HUDEP-2 (cell line): ENCODE measurements at regions not wholly inside any gene's neighbourhood (a gene's known extent, or its start where the extent isn't known, plus 50 kb on each side); places are given as distances from the start of the nearest gene placed in this dataset.

ENCODE experiments used
- DNase-seq, 76 experiments: peaks; one replicate each; lab custom pipeline; 2025; ENCODE audit not compliant: unreplicated experiment in 76 of 76; lab: John Stamatoyannopoulos, UW

DNA sequence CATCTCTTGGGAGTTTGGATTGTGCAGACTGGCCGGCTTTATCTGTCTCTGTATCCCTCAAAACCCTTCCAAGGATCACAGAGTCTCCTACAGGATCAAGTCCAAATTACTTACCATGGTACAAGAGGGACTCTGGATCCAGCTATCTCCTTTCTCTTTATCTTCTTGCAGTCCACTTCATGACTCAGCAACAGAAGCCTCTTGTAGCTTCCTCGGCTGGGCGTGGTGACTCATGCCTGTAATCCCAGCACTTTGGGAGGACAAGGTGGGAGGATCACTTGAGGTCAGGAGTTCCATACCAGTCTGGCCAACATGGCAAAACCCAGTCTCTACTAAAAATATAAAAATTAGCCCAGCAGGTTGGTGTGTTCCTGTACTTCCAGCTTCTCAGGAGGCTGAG, 189.7 kb downstream of the BCAT1 start:
- DNase-seq: no peak

DNA sequence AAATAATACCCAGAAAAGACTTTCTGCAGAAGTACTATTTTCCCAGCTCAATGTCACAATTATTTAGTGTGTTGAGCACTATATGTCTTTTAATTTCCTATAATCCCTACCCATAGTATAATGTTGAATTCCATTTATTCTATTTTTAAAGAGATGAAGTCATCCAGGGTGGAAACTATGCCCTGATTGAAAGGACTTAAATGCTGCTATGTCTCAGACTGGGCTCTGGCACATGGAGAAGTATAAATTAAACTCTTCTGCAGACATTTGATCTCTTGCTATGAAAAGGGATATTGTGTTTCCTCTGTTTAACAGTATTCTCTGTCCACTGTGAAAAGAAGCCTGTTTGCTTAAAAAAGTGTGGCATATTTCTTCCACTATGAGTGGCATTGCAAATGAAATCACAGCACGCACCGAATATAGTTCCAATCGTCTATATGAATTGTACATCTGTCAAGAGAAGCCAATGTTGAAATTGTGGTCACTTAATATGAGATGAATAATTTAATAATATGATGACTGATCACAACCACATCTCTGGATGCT, 192.3 kb downstream of the BCAT1 start:
- DNase-seq: no peak

DNA sequence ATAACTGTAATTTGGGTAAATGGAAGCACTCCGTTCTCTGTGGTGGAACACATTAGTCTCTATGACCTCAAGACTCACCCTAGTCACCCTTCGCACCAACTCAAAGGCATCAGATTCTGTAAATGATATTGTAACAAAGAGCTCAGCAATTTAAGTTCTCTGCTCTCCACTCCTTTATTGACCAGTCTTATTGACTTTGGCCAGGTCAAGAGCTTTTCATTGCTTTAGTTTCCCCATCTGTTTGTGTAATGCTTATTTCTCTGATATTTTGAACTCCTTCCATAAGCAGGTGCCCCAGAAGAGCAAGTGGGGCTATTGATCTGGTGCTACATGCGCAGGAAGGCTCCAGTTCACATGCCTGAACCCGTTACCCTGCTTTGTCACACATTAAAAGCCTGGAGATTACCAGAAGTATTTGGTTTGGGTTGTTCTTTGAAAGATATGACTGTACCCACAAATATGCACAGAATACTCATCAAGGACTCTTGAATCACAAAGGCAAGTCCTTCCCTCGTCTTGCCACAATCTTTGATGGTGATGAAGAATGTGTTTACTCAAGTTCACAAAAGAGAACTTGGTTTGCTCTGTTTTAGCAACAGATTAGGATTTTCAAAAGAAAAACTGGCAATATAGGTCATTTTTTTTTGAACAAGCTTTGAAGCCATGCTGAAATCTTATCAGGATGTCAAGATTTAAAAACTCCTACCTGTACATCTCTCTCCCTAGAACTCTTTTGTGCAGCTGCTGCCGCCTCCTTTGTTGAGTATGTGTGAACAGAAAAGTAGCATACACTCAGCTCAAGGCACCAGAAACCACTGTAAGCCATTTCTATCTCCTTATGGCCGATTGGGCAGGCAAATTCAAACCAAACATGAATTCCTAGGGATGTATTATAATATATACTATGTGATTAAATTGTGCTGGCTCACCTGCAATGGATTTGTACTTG, 193.9 kb downstream of the BCAT1 start:
- no peak for DNase-seq

DNA sequence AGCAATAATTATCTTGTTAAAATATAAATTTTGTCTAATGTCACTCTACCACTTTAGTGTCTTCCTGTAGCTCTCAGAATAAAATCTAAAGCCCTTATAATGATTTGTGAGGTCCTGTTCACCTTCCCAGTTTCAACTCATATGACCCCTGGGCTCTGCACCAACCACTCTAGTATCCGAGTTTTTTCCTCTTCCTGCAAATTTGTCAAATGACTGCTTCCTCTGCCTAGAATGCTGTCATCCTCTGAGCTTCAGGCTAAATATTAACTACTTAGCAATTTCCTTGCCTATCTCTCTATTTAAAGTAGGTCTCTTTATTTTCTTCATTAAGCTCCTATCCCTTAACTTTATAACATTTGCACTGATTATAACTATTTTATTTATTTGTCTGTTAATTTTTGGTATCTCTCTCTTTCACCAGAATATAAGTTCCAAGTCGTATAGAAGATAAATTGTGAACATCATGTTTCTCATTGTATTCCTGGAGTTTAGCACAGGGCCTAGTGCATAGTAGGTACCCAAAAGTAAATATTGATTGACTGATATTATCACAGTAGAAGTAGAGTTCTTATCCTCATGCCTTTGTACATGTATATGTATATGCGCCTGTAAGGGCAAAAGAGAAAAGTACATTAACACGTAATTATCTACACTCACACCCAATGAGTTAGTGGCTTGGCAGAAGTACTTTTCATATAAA, 196.0 kb downstream of the BCAT1 start:
- no peak for DNase-seq

DNA sequence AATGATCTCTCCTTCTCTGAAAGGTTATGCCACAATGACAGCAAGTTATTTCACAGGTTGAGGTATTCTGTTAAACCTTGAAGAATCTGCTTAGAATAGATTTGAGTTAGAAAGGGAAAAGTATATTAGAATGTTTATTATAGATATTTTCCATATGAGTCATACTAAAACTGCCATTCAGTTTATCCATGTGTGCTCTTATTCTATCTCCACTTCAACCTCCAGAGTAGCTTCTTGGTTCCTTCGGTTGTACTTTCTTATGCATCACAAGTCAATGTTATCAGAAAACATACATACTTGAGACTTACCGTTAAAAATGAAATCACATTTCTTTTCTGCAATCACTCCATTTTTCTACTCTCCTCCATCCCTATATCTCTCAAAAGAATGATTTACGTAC, 197.7 kb downstream of the BCAT1 start:
- DNase-seq: no peak

DNA sequence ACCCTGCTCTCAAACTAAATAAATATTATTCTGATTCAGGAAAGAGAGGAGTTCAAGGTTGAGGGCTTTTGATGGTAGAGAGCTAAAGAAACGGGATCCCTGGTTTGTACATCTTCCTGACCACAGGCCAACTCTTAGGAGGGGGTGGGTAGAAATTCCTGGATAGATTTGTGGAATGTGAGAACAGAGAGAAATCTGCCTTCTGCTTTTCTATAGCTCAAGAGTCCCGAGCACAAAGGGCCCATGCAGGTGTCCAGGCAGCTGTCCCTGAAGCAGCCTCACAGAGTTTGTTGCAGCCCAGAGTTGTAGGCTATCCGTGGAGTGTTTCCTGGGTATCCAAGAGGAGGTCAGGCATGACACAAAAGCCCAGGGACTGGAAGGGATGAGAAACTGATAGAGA, 198.6 kb downstream of the BCAT1 start:
- DNase-seq: no peak

DNA sequence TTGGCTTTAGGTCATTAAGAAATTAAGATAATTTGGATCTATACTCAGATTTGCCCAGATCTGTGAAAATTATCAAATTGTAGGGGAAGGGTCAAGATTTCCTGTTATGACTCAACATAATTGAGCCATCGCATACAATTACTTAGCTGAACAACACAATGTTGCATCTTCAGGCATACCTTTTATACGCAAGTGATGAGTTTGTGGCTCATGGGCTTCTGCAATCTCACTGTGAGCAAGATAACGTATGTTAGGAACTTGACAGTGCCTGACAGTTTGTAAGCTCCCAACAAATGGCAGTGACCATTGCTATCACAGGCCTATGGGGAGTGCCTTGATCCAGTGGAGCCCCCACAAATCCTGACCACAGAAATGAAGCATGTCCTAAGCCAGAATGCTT, 199.7 kb downstream of the BCAT1 start:
- DNase-seq: no peak

DNA sequence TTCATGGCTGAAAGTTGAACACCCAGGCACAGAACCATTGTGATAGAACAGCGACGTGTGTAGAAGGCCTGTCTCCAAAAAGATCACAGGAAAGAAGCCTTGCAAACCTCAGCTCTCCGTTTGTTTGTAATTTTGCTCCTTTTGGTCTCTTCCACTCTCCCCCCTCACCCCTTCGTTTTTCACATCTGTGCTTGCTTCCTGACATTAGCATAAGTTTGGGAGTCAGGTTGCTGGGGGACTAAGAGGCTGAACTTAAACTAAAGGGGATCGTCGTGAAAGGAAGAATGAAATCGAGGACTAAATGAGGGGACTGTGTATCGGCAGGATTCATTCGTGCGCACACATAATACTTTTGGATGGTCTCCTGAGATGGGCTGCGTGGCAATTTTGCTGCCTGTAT, 200.6 kb downstream of the BCAT1 start:
- no peak for DNase-seq

DNA sequence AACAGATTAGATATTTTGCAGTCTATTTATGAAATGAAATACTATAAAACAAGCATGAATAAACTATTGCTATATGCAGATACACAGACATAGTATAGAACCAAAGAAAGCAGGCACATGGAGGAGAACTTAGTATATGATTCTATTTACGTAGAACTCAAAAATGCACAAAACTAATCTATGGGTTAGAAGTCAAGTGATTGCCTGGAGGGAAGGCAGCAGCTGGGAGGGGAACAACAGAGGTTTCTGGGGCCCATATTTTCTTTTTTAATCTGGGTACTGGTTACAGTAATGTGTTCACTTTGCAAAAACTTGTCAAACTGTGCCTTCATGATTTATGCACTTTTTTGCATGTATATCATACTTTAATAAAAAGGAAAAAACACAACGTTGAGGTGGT, 202.0 kb downstream of the BCAT1 start:
- no peak for DNase-seq

DNA sequence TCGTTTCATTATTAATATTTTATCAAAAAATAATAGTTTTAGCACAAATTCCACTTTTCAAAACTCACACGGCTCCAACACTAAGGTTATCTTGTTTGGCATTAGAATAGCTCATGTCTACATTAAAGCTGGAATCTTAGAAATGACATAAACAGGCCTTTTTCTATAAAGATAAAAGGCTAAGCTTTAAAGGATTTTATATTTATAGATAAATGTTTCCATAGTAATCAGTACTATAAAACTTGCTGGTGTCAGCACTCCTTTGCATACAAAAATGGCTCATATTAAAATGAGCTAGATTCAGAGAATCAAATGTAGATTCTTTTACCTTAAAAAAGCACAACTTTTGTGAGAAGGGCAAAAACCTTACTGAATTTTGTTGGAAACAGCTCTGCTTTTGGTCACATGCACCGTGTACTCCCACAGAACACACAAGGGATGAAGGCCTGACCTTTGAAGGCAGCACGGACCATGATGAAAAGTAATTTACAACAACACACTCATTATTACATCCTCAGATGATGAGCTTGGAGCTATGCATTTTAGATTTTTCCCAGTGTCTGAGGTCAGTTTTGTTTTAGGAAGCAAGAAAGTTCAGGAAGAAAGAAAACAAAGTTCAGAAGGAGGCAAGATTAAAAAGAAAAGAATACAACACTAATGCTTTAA, 202.8 kb downstream of the BCAT1 start:
- no peak for DNase-seq

DNA sequence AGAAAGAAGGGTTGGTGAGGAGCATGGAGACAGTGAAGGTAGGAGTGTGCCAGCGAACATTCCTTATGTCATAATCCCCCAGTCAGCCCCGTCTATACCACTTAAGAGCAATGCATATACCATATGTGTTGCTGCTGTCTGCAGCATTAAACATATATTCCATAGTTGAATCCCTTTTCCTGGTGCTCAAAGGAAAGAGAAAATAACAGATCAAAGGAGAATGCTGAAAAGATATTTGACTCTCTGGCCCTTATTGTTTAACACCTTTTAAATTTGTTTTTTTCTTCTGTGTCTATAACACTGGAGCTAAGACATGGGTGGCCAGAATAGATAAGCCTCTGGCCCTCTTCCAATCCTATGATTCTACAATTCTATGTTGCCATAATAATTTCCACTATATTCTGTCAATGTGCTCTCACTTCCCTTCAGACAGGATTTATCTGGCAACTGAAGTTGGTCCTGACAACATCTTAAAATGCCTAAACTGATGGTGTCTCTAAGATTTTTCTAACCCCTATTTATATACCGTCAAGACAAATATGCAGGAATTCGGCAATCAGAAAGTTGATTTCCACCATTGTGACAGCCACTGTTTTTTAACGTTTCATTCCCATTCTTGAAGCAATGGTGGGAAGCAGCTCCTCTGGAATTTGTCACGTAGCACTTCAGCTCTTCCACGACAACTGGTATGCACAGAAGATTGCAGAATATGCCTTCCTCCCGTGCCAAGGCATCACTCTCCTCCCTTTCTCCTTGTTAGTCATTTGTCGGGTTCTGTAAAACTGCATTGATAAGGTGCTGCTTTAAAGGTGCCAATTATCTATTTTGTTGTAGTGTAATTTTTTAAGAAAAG, 204.7 kb downstream of the BCAT1 start:
- DNase-seq: peak in 34 of 76 experiments; percentile 4 to 63 (median 34)

DNA sequence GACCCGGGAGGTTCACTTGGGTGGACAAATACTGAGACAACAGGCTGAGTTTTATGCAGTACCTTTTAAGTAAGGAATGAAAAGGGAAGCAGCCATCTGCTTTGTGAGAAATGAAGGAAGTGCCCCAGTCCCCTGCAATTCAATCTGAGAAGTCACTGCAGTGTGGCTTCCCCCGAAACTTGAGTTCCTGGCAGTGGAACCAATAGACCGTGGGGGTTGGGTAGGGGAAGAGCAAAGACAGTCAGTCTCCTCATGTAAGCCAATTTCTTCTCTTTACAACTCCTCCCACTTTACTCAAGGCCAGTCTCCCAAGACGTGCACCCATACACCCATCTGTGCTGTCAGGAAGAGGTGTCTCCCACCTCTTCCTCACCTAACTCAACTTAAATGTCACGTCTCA, 206.5 kb downstream of the BCAT1 start:
- no peak for DNase-seq

DNA sequence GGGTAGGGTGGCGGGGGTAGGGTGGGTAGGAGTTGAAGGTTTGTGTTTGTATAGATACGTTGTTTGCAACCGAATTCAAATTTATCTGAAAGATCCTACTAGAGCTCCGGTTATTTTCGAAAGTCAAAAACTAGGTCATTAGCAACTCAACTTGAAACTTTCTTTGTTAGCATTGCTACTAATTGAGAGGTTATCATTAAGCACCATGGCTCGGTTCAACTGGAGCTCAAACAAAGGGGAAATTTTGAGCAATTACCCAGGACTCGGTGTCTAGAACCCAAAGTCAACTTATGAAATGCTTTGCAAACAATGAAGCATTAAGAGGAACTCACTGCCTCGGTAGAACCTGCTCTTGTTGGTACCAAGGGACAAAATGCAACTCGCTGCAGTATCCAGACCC, 207.7 kb downstream of the BCAT1 start:
- DNase-seq: no peak

DNA sequence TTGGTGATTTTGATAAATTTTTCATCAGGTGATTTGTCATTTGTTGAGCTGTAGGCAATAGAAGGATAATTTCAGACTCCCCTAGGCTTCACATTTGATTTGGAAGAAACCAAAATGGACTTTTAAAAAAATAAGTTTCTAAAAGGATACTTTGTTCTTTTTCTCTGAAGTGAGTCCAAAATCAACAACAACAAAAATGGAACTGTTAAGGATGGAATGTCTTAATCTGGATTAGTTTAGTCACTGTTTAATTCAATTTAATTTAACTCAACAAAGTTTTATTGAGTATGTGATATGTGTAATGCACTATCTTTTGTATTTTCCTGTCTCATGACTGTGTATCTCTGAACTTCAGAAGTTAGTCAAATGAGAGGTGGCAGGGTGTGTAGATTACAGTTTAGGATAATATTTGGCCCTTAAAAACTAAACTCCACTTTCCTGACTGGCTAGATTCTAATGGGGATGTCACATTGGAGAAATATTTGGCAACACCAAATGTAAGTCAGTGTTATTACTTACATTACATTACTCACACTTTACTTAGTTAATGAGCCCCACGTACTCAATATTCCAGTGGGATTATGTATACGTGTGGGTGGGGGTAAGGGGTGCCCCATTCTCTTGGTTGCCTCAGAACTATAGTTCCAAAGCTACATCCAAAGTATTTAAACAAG, 209.7 kb downstream of the BCAT1 start:
- DNase-seq: no peak

DNA sequence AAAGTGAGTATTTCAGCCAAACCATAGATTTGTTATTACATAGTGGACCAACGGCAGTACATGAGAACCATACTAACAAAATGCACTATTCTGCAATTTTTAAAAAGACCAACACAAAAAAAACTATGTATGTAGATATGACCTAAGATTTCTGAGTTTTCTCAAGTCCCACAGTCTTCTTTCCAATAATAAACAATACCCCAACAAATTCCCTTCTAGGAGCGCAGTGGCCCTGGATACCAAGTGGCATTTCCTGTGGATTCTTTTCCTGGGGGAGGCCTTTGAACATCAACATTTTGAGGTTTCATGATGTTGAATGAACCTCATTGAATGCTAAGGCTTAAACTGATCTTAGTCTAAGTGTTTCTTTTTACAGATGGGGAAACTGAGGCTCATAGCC, 210.5 kb downstream of the BCAT1 start:
- DNase-seq: no peak

DNA sequence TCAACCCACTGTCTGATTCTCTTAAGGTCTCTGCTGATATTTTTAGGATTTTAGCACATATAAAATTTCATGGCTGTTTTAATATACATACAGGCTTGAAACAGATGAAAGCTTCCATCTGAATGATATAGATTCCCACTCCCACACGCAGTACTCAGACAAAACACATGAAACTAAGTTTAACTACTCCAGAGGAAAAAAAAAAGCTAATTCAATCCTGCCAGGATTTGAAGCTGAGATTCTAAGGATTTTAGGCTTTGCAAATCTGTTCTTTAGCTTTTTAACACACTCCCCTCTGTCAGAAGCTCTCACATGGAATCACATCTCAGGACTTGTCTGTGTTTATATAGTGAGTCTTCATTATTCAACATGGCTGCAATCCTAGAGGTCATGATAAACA, 217.3 kb downstream of the BCAT1 start:
- DNase-seq: no peak

DNA sequence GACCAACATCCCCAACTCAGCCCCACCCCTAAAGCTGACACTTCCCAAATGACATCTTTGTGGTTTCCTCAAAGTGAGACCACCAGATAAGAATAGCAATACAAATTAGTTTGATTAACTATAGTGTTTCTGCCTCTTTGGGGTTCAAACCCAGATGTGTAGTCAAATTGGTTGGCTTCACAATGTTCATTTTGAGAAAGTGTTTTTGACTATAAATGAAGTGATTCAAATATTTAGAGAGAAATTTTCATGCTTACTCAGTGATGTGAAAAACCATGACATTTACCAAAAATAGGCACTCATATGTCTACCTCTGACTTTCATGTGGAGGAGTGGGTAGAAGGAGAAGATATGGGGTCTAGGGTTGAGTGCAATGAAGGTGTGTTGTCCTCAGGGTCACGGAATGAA, 218.4 kb downstream of the BCAT1 start:
- DNase-seq: no peak

DNA sequence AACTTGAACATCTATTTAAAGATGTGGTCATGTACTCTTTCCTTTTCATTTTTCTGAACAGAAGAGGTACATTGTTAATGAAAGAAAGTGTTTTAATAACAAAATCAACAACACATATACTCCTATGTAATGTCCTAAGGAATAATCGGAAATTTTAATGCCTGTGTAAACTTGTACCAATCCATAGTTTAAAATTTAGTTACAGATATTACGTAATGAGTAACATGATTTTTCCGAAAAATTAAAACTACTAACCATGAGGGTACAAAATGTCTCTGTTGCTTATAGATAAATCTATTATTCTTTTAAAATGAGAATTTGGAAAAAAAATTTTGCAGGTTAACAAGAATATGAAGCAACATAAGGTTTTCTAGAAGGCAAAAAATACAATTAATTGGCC, 220.1 kb downstream of the BCAT1 start:
- no peak for DNase-seq

DNA sequence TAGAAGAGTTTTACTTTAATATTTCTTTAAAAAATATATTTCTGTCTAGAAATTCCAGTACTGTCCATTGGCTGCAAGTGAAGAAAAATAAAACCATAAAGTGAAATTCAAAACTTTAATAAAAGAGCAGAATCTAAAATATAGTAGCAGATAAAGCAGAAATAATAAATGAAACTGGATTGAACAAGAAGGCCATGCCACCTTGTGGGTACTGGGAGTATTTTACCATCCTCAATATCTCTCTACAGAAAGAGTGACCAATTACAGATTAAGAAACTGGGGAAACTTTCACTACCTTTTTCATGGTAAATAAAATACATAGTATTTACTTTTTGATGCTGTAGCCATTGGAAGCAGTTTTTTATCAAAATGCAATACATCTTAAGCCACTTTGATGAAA, 220.5 kb downstream of the BCAT1 start:
- DNase-seq: peak in 4 of 76 experiments; percentile 2 to 7 (median 3)

DNA sequence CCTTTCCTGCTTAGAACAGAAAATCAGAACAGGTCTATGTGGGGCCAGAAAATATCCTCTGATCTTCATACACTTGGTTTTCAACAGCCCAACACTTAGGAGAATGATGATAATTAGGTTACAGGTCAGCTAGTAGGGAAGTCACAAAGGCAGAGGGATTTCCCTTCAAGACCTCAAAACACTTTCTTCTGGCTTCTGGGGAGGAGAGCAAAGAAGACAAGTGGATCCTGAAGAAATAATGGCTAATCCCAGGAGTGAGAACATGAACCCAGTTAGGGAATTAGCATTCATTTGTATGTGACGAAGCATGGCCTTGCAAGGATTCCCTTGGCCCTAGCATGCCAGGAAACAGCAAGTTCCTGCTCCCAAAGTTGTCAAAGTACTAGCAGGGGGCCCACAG, 223.3 kb downstream of the BCAT1 start:
- DNase-seq: no peak
